Adrenal gland (tissue), 5 donors: ENCODE measurements at regions not wholly inside any gene's neighbourhood (a gene's known extent, or its start where the extent isn't known, plus 50 kb on each side); places are given as distances from the start of the nearest gene placed in this dataset.

Source experiments
- CTCF ChIP-seq, 6 experiments: fragments of 450-650 bp in 4 of 6; fragments of 200-600 bp in 2 of 6; sonication (generic) in 1 of 6; IDR thresholded peaks; 1 replicate in 5 of 6; 2 replicates in 1 of 6; pipeline versions ENCODE4 v1.5.1 to v1.8.0; 2016 to 2021; ENCODE audit warnings: antibody characterized with exemption in 6 of 6, mild to moderate bottlenecking in 2 of 6, moderate library complexity in 1 of 6
- POLR2A ChIP-seq, 2 donors: fragments of 450-650 bp; IDR thresholded peaks; one replicate each; pipeline ENCODE4 v1.6.1; 2017; ENCODE audit warnings: antibody characterized with exemption in 2 of 2, mild to moderate bottlenecking in 2 of 2, moderate library complexity in 1 of 2
- donor health status: DM: no; HTN: no; CAD: no.

- no peak for TF ChIP-seq CTCF (IDR thresholded peaks at IDR 0.05)
- TF ChIP-seq POLR2A (IDR thresholded peaks at IDR 0.05): no peak
Observed at GRCh38 chr17:12301551-12301950, 280.9 kb downstream of the MAP2K4 start.
